ENCODE measurements at regions not wholly inside any gene's neighbourhood (a gene's known extent, or its start where the extent isn't known, plus 50 kb on each side); places are given as distances from the start of the nearest gene placed in this dataset.

- no peak for DNase-seq (ENCODE audit: low spot score in 2 of 2)
- no peak for FAIRE-seq
These were observed 286.2 kb downstream of the DHX35 start for GRCh38 chr20:39248171-39248861.

GRCh38 chr20:39246436-39246835 is 284.3 kb downstream of the DHX35 start:
- FAIRE-seq (no peak), DNase-seq (ENCODE audit: low spot score in 2 of 2) (no peak)

DNA sequence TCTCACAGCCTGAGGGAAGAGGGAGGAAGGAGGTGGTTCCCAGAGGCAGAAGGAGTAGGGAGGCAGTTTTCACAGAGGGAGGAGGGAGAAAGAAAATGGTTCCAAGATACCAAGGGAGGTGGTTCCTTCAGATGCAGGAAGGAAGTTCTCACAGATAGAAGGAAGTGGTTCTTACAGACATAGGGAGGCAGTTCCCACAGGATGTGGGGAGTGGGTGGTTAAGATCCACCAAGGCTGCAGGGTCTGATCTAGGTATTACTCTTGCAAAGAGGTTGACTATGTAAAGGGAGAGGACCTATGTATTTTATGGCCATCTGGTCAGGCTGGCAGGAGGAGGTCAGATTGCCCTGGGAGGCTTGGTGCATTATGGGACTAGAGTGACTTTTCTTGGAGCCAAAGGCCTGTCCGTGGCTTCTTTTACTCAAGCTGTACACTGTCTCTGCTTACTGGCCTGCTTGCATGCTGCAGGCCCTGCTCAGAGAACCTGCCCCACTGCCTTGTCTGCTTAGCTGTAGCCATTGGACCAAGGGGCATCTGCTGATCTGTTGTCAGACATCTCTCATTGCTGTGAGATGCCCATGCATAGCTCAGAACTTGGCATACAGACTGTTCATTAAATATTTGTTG is 283.7 kb downstream of the DHX35 start:
- FAIRE-seq, result no peak

GRCh38 chr20:39243962-39244361 is 281.8 kb downstream of the DHX35 start:
- FAIRE-seq, result no peak
- no peak for DNase-seq (ENCODE audit: low spot score in 2 of 2)

More for the DNA sequence above, 283.7 kb downstream of the DHX35 start:
- DNase-seq (ENCODE audit: low spot score in 2 of 2), result no peak

DNA sequence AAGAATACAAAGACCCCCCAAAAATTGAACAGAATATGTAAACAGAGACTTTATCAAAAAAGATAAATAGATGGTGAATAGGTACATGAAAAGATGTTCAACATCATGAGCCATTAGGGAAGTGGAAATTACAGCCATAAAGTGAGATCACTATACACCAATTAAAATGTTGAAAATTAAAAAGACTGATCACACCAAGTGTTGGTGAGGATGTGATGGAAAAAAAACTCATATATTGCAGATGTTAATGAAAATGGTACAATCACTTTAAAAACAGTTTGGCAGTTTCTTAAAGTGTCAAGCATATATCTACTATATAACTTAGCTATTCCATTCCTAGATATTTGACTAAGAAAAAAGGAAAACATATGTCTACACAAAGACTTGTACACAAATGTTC is 280.5 kb downstream of the DHX35 start:
- DNase-seq (ENCODE audit: low spot score in 2 of 2) (no peak), FAIRE-seq (no peak)

DNA sequence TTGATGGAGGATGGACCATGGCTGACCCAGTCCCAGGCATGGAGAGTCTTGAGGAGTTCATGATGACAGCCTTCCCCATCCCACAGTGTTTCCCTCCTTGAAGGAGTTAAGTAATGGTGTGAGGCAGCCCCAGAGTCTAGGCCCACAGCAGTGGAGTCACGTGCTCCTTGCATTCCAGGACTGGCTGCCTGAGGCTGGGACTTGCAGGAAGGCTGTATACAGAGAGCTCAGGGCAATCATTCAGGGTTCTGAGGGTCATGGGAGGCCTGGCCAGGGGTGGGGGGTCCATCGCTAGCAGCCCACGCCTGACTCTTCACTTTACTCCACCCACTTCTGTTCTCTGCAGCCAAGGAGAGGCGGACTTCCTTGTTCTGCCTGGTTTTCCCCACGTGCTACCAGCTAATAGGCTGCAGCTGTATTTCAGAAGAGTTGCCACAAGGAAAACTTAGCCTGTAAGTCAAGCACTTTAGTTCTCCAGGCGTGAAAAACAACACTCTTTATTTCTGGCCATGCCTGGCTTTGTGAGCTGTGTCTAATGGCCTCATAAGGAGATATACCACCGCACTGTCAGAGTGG is 272.5 kb downstream of the DHX35 start:
- FAIRE-seq (no peak), DNase-seq (ENCODE audit: low spot score in 2 of 2) (no peak)

DNA sequence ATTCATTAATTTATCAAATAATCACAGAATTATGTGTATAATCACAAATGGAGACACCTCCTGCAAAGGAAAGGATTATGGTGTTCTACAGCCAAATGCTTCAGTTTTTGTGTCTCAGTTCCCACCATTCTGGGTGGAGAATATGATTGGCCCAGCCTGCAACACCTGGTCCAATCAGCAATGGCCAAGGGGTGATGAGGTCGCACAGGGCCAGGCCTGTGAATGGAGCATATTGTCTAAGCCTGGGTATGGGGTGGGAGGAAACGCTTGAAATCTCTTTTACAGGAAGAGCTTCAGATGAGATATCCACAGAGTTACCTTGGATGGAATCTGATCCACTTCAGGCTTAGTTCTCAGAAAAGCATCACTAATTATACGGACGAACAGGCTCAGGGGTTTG is 271.6 kb downstream of the DHX35 start:
- DNase-seq (ENCODE audit: low spot score in 2 of 2) (no peak), FAIRE-seq (no peak)

DNA sequence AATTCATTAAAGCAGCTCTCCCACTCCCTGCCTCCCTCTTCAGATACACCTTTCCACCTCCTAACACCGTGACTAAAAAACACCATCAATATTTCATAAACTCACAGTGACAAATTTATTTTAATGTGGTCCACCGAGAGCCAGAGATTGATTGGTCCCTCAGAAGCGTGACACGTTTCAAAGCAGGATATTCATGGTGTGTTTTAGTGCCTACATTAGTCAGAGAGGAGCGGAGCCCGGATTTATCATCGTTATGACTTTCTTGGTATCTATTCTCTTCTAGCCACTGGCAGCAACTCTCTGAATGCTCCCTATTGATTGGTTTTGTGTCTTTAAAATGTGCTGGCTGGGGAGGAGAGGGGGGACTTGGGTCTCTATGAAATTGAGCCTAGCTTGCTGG is 265.3 kb downstream of the DHX35 start:
- DNase-seq (ENCODE audit: low spot score in 2 of 2) (no peak), FAIRE-seq (no peak)

DNA sequence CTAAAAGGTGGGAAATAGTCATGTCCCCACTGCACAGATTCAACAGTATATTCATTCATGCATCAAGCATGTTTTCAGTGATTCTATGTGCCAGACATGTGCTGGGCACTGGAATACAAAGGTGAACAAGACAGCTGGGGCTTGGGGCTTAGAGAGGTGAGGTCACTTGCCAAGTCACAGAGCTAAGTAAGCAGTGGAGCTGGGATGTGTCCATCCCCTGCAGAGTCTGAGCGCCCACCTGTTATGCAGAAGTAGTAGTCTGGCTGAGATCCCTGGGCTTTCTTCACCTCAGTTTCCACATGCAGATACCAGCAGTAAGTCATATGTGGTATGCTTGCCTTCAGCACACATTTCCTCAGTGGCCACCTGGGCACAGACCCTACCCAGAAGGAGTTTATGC is 263.8 kb downstream of the DHX35 start:
- FAIRE-seq (no peak), DNase-seq (ENCODE audit: low spot score in 2 of 2) (no peak)

DNA sequence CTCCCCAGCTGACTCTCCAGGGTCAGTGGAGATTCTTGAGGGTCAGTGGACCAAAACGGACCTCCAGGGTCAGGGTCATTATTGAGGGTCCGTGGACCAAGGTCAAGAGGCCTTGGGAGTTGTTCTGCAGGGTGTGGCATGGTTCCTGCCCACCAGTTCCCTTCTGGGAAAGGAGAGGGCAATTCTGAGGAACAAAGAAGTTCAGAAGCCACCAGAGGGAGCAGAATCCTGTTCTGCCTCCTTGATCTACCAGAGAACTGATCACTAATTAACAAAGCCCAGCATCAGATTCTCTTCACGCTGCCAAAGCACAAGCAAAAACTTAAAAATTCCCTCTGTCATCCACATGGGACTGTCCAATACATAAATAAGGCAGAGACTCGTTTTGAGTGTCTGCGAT is 263.4 kb downstream of the DHX35 start:
- no peak for FAIRE-seq
- no peak for DNase-seq (ENCODE audit: low spot score in 2 of 2)

DNA sequence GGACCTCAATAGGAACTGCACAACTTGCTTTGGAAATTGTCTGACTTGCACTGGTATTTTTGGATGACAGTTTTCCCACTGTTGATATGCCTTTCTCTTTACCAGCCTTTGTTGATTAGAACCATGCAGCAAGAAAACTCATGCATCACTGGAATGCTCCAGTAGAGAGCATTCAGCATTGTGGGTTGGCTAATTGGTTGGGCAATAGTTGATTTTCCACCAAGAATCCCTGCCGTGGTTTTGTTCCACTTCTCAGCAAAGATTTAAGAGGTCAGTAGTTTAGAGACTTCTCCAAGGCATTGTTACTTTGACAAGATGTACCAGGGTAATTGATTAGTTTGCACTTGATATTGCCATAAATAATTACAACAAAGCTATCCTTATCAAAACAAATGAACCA is 260.0 kb downstream of the DHX35 start:
- no peak for FAIRE-seq
- no peak for DNase-seq (ENCODE audit: low spot score in 2 of 2)

GRCh38 chr20:39216195-39216594 is 254.1 kb downstream of the DHX35 start:
- FAIRE-seq (no peak), DNase-seq (ENCODE audit: low spot score in 2 of 2) (no peak)

- DNase-seq (ENCODE audit: low spot score in 2 of 2) (no peak), FAIRE-seq (no peak)
These were observed 252.7 kb downstream of the DHX35 start for GRCh38 chr20:39214828-39215227.

- FAIRE-seq, result no peak
- no peak for DNase-seq (ENCODE audit: low spot score in 2 of 2)
These were observed 251.5 kb downstream of the DHX35 start for GRCh38 chr20:39213476-39214145.

DNA sequence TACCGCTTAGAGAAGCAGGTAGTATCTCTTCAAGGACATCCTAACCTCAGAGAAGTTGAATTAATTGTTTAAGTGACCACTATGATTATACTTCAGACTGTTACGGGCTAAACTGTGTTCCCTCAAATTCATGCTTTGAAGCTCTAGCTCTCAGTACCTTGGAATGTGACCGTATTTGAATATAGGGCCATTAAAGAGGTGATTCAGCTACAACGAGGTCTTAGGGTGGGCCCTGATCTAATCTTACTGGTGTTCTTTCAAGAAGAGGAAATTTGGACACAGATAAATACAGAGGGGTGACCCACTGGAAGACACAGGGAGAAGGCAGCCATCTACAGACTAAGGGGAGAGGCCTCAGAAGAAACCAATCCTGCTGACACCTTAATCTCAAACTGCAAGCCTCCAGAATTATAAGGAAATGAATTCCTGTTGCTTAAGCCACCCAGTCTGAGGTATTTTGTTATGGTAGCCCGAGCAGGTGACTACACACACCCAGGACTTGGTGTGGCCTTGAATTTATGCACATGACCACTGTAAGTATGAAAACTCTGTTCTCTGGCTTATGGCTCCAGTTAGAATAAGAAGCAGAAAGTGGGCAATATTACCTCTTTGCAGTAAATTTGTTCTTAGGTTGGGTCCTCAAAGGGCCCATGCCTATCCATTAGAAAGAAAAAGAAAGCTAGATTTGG is 249.1 kb downstream of the DHX35 start:
- DNase-seq (ENCODE audit: low spot score in 2 of 2) (no peak), FAIRE-seq (no peak)

DNA sequence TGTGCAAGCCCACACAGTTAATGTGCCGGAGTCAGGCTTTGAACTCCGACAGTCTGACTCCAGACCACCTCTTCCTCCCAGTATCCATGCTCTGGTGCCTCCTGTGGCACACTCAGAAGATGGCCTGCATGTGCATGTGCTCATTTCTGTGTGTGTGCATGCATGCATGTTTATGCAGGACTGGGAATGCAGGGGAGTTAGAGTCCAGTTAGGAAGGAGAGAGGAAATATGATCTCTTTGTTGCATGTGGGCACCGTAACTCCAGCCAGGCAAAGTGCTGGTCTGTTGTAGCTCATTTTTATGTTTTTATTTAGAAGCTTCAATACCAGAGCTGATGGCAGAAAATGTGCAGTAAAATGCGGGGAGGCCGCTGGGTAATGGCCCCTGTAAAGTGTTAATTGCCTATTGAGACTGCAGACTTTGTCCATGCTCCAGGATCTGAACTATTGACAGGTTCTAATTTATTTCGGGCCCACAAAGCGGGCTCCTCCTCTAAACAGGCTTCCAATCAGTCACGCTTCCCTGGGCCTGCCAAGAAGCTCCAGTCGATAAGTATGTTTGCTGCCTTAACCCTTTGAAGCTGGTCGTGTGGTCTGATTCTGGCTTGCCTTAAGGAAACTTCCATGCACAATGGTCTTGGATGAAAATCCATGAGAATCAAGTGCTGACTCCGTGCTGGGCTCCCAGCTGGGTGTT is 248.3 kb downstream of the DHX35 start:
- FAIRE-seq (no peak), DNase-seq (ENCODE audit: low spot score in 2 of 2) (no peak)

GRCh38 chr20:39206899-39207564 is 244.9 kb downstream of the DHX35 start:
- FAIRE-seq, result no peak

GRCh38 chr20:39195582-39196021 is 233.5 kb downstream of the DHX35 start:
- FAIRE-seq (no peak), DNase-seq (ENCODE audit: low spot score in 2 of 2) (no peak)

More at GRCh38 chr20:39206899-39207564, 244.9 kb downstream of the DHX35 start:
- no peak for DNase-seq (ENCODE audit: low spot score in 2 of 2)

- FAIRE-seq (no peak), DNase-seq (ENCODE audit: low spot score in 2 of 2) (no peak)
These were observed 228.8 kb downstream of the DHX35 start for GRCh38 chr20:39190666-39191570.
